BLaER1 treated with 17β-estradiol and CSF1 and Interleukin-3, amounts not matched to agents 10 nM and 100 nM (cell line): ENCODE measurements at regions not wholly inside any gene's neighbourhood (a gene's known extent, or its start where the extent isn't known, plus 50 kb on each side); places are given as distances from the start of the nearest gene placed in this dataset.

Experiments used
- H3K27ac ChIP-seq, 11 experiments: shearing (Covaris generic); formaldehyde crosslinking; 2 replicates each; pipeline ENCODE4 v1.8.1; 2022
- H3K27me3 ChIP-seq, 11 experiments: shearing (Covaris generic); formaldehyde crosslinking; 2 replicates each; pipeline ENCODE4 v1.8.1; 2022
- H3K36me3 ChIP-seq, 11 experiments: shearing (Covaris generic); formaldehyde crosslinking; 2 replicates each; pipeline ENCODE4 v1.8.1; 2022
- H3K4me1 ChIP-seq, 10 experiments: shearing (Covaris generic); formaldehyde crosslinking; 2 replicates each; pipeline ENCODE4 v1.8.1; 2022
- H3K4me2 ChIP-seq, 11 experiments: shearing (Covaris generic); formaldehyde crosslinking; 2 replicates each; pipeline ENCODE4 v1.8.1; 2022
- H3K4me3 ChIP-seq, 10 experiments: shearing (Covaris generic); formaldehyde crosslinking; 2 replicates each; pipeline ENCODE4 v1.8.1; 2022
- H3K9ac ChIP-seq, 11 experiments: shearing (Covaris generic); formaldehyde crosslinking; 2 replicates each; pipeline ENCODE4 v1.8.1; 2022
- H3K9me3 ChIP-seq, 11 experiments: shearing (Covaris generic); formaldehyde crosslinking; replicated peaks in 1 of 11; 2 replicates each; pipeline ENCODE4 v1.8.1; 2022
- H4K20me1 ChIP-seq, 11 experiments: shearing (Covaris generic); formaldehyde crosslinking; 2 replicates each; pipeline ENCODE4 v1.8.1; 2022
- Cebpa-rat ChIP-seq, 11 experiments: shearing (Covaris generic); IDR thresholded peaks; 2 replicates each; pipeline ENCODE4 v1.8.1; 2022

- H3K36me3 ChIP-seq = no peaks in the 10 kb centered on the region
- H3K4me3 ChIP-seq = no peak overlapping the region
- peaks cover 0 to 4% (median 0%) of the 10 kb centered on the region in 10 experiments; a peak in 1 of 20 replicates for H3K4me1 ChIP-seq
- H3K9me3 ChIP-seq = no peaks in the 10 kb centered on the region
- H3K27ac ChIP-seq = no peak overlapping the region
- no peak overlapping the region for H3K4me2 ChIP-seq
- H3K9ac ChIP-seq = no peak overlapping the region
- no peaks in the 10 kb centered on the region; a peak in 1 of 22 replicates for H4K20me1 ChIP-seq
- H3K27me3 ChIP-seq = no peaks in the 10 kb centered on the region
- peak in 3 of 11 experiments; percentile 22 to 54 (median 53); a peak in 5 of 22 replicates for TF ChIP-seq Cebpa-rat (IDR thresholded peaks at IDR 0.05)
Measured at GRCh38 chr4:121277194-121278105, 103.4 kb downstream of the QRFPR start.

GRCh38 chr4:121273191-121273590, 107.6 kb downstream of the QRFPR start:
- Histone ChIP-seq H3K4me2 (no peak overlapping the region), H3K4me1 (peaks cover 0 to 8% (median 0%) of the 10 kb centered on the region in 10 experiments; a peak in 3 of 20 replicates), H3K4me3 (no peak overlapping the region), H4K20me1 (no peaks in the 10 kb centered on the region; a peak in 1 of 22 replicates), H3K9me3 (no peaks in the 10 kb centered on the region), H3K36me3 (no peaks in the 10 kb centered on the region), H3K9ac (no peak overlapping the region), H3K27me3 (no peaks in the 10 kb centered on the region), H3K27ac (no peak overlapping the region)
- TF ChIP-seq Cebpa-rat (IDR thresholded peaks at IDR 0.05) = no peak

- Histone ChIP-seq H3K4me1 (peaks cover 0 to 8% (median 0%) of the 10 kb centered on the region in 10 experiments; a peak in 3 of 20 replicates), H3K4me2 (peak overlapping the region in 1 of 11 experiments; percentile 29; a peak in 1 of 22 replicates), H3K27me3 (no peaks in the 10 kb centered on the region), H3K9ac (no peak overlapping the region), H3K9me3 (no peaks in the 10 kb centered on the region), H3K4me3 (no peak overlapping the region), H3K27ac (no peak overlapping the region), H3K36me3 (no peaks in the 10 kb centered on the region), H4K20me1 (no peaks in the 10 kb centered on the region; a peak in 1 of 22 replicates)
- no peak for TF ChIP-seq Cebpa-rat (IDR thresholded peaks at IDR 0.05)
Measured at GRCh38 chr4:121272526-121272925, 108.3 kb downstream of the QRFPR start.

GRCh38 chr4:121270389-121270788, 106.3 kb upstream of the TNIP3 start:
- H3K4me3 ChIP-seq = no peak overlapping the region
- no peak overlapping the region for H3K9ac ChIP-seq
- H4K20me1 ChIP-seq = no peaks in the 10 kb centered on the region; a peak in 1 of 22 replicates
- no peaks in the 10 kb centered on the region for H3K27me3 ChIP-seq
- peaks cover 0 to 8% (median 0%) of the 10 kb centered on the region in 10 experiments; a peak in 3 of 20 replicates for H3K4me1 ChIP-seq
- no peaks in the 10 kb centered on the region for H3K9me3 ChIP-seq
- no peak overlapping the region for H3K27ac ChIP-seq
- 0 out of 22 replicates have a peak overlapping the region, but pooled peaks of 1 of the 11 experiments have one; percentile 3 for H3K4me2 ChIP-seq
- H3K36me3 ChIP-seq = no peaks in the 10 kb centered on the region
- TF ChIP-seq Cebpa-rat (IDR thresholded peaks at IDR 0.05) = no peak

GRCh38 chr4:121269001-121269400, 104.9 kb upstream of the TNIP3 start:
- Histone ChIP-seq H3K27ac (no peak overlapping the region), H3K4me3 (no peak overlapping the region), H3K4me1 (peaks cover 0 to 8% (median 0%) of the 10 kb centered on the region in 10 experiments; a peak in 3 of 20 replicates), H3K27me3 (no peaks in the 10 kb centered on the region), H4K20me1 (no peaks in the 10 kb centered on the region; a peak in 1 of 22 replicates), H3K4me2 (no peak overlapping the region), H3K9me3 (no peaks in the 10 kb centered on the region), H3K36me3 (no peaks in the 10 kb centered on the region), H3K9ac (no peak overlapping the region)
- no peak for TF ChIP-seq Cebpa-rat (IDR thresholded peaks at IDR 0.05)

GRCh38 chr4:121266982-121267381, 102.9 kb upstream of the TNIP3 start:
- no peak overlapping the region for H3K4me2 ChIP-seq
- TF ChIP-seq Cebpa-rat (IDR thresholded peaks at IDR 0.05) = peak in 1 of 11 experiments; percentile 43; a peak in 1 of 22 replicates
- peaks cover 0 to 8% (median 0%) of the 10 kb centered on the region in 10 experiments; a peak in 2 of 20 replicates for H3K4me1 ChIP-seq
- no peaks in the 10 kb centered on the region for H3K9me3 ChIP-seq
- H3K27me3 ChIP-seq = no peaks in the 10 kb centered on the region
- no peaks in the 10 kb centered on the region for H3K36me3 ChIP-seq
- no peak overlapping the region for H3K27ac ChIP-seq
- no peak overlapping the region for H3K9ac ChIP-seq
- H3K4me3 ChIP-seq = no peak overlapping the region
- H4K20me1 ChIP-seq = no peaks in the 10 kb centered on the region

GRCh38 chr4:121256887-121257466, 92.9 kb upstream of the TNIP3 start:
- no peaks in the 10 kb centered on the region for H4K20me1 ChIP-seq
- H3K9me3 ChIP-seq = peaks cover 0 to 11% (median 0%) of the 10 kb centered on the region in 11 experiments; a peak in 3 of 22 replicates
- no peak for TF ChIP-seq Cebpa-rat (IDR thresholded peaks at IDR 0.05)
- peak overlapping the region in 1 of 11 experiments; percentile 37; a peak in 2 of 22 replicates for H3K9ac ChIP-seq
- H3K4me2 ChIP-seq = peak overlapping the region in 8 of 11 experiments; percentile 18 to 67 (median 51); a peak in 14 of 22 replicates
- H3K4me1 ChIP-seq = peaks cover 0 to 46% (median 18%) of the 10 kb centered on the region in 10 experiments; a peak in 12 of 20 replicates
- peak overlapping the region in 8 of 11 experiments; percentile 3 to 67 (median 32); a peak in 13 of 22 replicates for H3K27ac ChIP-seq
- H3K36me3 ChIP-seq = no peaks in the 10 kb centered on the region
- H3K4me3 ChIP-seq = no peak overlapping the region
- H3K27me3 ChIP-seq = no peaks in the 10 kb centered on the region

GRCh38 chr4:121255986-121256750, 92.0 kb upstream of the TNIP3 start:
- Histone ChIP-seq H3K4me3 (no peak overlapping the region), H3K36me3 (no peaks in the 10 kb centered on the region), H3K27me3 (no peaks in the 10 kb centered on the region), H3K9ac (peak overlapping the region in 1 of 11 experiments; percentile 37; a peak in 2 of 22 replicates), H3K9me3 (peaks cover 0 to 11% (median 0%) of the 10 kb centered on the region in 11 experiments; a peak in 3 of 22 replicates), H3K4me2 (peak overlapping the region in 8 of 11 experiments; percentile 18 to 67 (median 51); a peak in 15 of 22 replicates), H3K4me1 (peaks cover 0 to 46% (median 18%) of the 10 kb centered on the region in 10 experiments; a peak in 12 of 20 replicates), H3K27ac (peak overlapping the region in 8 of 11 experiments; percentile 3 to 67 (median 32); a peak in 13 of 22 replicates), H4K20me1 (no peaks in the 10 kb centered on the region)
- no peak for TF ChIP-seq Cebpa-rat (IDR thresholded peaks at IDR 0.05)
